HEK293T (cell line): ENCODE measurements at regions not wholly inside any gene's neighbourhood (a gene's known extent, or its start where the extent isn't known, plus 50 kb on each side); places are given as distances from the start of the nearest gene placed in this dataset.

Experiments used
- CTCF ChIA-PET: fragments of 350-600 bp; formaldehyde crosslinking; extraction: SDS; loops from one replicate; lab custom pipeline; 2021; ENCODE audit warnings: antibody characterized with exemption, inconsistent platforms; lab: Yijun Ruan, JAX
- POLR2A ChIA-PET: fragments of 350-600 bp; formaldehyde crosslinking; extraction: SDS; loops from one replicate; lab custom pipeline; 2020; ENCODE audit warnings: antibody characterized with exemption, inconsistent platforms; lab: Yijun Ruan, JAX
- DNase-seq: peaks from one replicate; pipeline ENCODE4 v3.0.0; 2012; ENCODE audit warnings: mixed read lengths; ENCODE audit errors: extremely low spot score
- ARNT ChIP-seq: fragments of 450-650 bp; IDR thresholded peaks from 2 replicates; pipeline ENCODE4 v1.6.1; 2017; ENCODE audit warnings: mild to moderate bottlenecking
- BHLHE40 ChIP-seq: fragments of 450-650 bp; IDR thresholded peaks from 2 replicates; pipeline ENCODE4 v1.6.1; 2016; ENCODE audit warnings: mild to moderate bottlenecking, moderate library complexity, borderline replicate concordance
- CTBP1 ChIP-seq: fragments of 450-650 bp; IDR thresholded peaks from 2 replicates; pipeline ENCODE4 v1.6.1; 2016; ENCODE audit warnings: borderline replicate concordance
- ELF4 ChIP-seq: fragments of 450-650 bp; IDR thresholded peaks from 2 replicates; pipeline ENCODE4 v1.6.1; 2017; ENCODE audit warnings: antibody characterized with exemption
- FOXA1 ChIP-seq: fragments of 450-650 bp; IDR thresholded peaks from 2 replicates; pipeline ENCODE4 v1.6.1; 2016; ENCODE audit warnings: mild to moderate bottlenecking
- FOXK2 ChIP-seq: fragments of 450-650 bp; IDR thresholded peaks from 2 replicates; pipeline ENCODE4 v1.6.1; 2016; ENCODE audit warnings: mild to moderate bottlenecking
- FOXM1 ChIP-seq: fragments of 450-650 bp; IDR thresholded peaks from 2 replicates; pipeline ENCODE4 v1.6.1; 2017; ENCODE audit warnings: mild to moderate bottlenecking, borderline replicate concordance
- HDGF ChIP-seq: fragments of 450-650 bp; IDR thresholded peaks from 2 replicates; pipeline ENCODE4 v1.6.1; 2017; ENCODE audit warnings: antibody characterized with exemption, borderline replicate concordance
- L3MBTL2 ChIP-seq: fragments of 450-650 bp; conservative IDR thresholded peaks from 2 replicates; pipeline ENCODE4 v1.6.1; 2016; ENCODE audit warnings: mild to moderate bottlenecking
- LEF1 ChIP-seq: fragments of 450-650 bp; IDR thresholded peaks from 2 replicates; pipeline ENCODE4 v1.6.1; 2017; ENCODE audit warnings: mild to moderate bottlenecking, borderline replicate concordance
- NFRKB ChIP-seq: fragments of 450-650 bp; IDR thresholded peaks from 2 replicates; pipeline ENCODE4 v1.6.1; 2016; ENCODE audit warnings: mild to moderate bottlenecking, moderate library complexity
- PKNOX1 ChIP-seq: fragments of 450-650 bp; IDR thresholded peaks from 2 replicates; pipeline ENCODE4 v1.6.1; 2016
- SP1 ChIP-seq: fragments of 450-650 bp; IDR thresholded peaks from 2 replicates; pipeline ENCODE4 v1.6.1; 2017
- SUZ12 ChIP-seq: fragments of 450-650 bp; IDR thresholded peaks from 2 replicates; pipeline ENCODE4 v1.6.1; 2016; ENCODE audit warnings: mild to moderate bottlenecking
- TARDBP ChIP-seq: fragments of 450-650 bp; IDR thresholded peaks from 2 replicates; pipeline ENCODE4 v1.6.1; 2016
- ZNF384 ChIP-seq: fragments of 450-650 bp; IDR thresholded peaks from 2 replicates; pipeline ENCODE4 v1.6.1; 2016

- TF ChIP-seq ELF4, result no peak
- TF ChIP-seq TARDBP, result no peak
- TF ChIP-seq L3MBTL2, result no peak
- TF ChIP-seq BHLHE40, result no peak
- no peak for TF ChIP-seq NFRKB
- TF ChIP-seq LEF1, result no peak
- TF ChIP-seq HDGF, result no peak
- TF ChIP-seq SP1, result no peak
- no peak for TF ChIP-seq FOXK2
- no peak for TF ChIP-seq FOXA1
- TF ChIP-seq ARNT, result no peak
- TF ChIP-seq PKNOX1, result no peak
- DNase-seq, result no peak
- CTCF ChIA-PET, result no interaction called here
- POLR2A ChIA-PET, result no interaction called here
Observed at GRCh38 chr14:65915125-65915524, 502.6 kb downstream of the FUT8 start.

- TF ChIP-seq FOXA1, result no peak
- TF ChIP-seq SUZ12, result no peak
- no peak for TF ChIP-seq ZNF384
- DNase-seq, result no peak
- ChIA-PET POLR2A (no interaction called here), CTCF (no interaction called here)
Observed at GRCh38 chr14:65916055-65916454, 503.5 kb downstream of the FUT8 start.

- DNase-seq, result no peak
- TF ChIP-seq FOXK2 (no peak), LEF1 (no peak), L3MBTL2 (no peak), ZNF384 (no peak), SP1 (no peak), CTBP1 (no peak), FOXA1 (no peak), PKNOX1 (no peak), BHLHE40 (no peak)
- CTCF ChIA-PET, result no interaction called here
- POLR2A ChIA-PET, result no interaction called here
Observed at GRCh38 chr14:65920996-65921395, 508.5 kb downstream of the FUT8 start.

- DNase-seq, result no peak
- POLR2A ChIA-PET, result no interaction called here
- CTCF ChIA-PET, result no interaction called here
- TF ChIP-seq NFRKB, result no peak
Observed at GRCh38 chr14:65922142-65922541, 509.6 kb downstream of the FUT8 start.

GRCh38 chr14:65926504-65926903, 514.0 kb downstream of the FUT8 start:
- no peak for DNase-seq
- CTCF ChIA-PET, result no interaction called here
- POLR2A ChIA-PET, result no interaction called here
- TF ChIP-seq ELF4, result no peak
- no peak for TF ChIP-seq NFRKB
- no peak for TF ChIP-seq TARDBP
- no peak for TF ChIP-seq HDGF
- TF ChIP-seq SP1, result no peak
- TF ChIP-seq LEF1, result no peak
- TF ChIP-seq FOXK2, result no peak
- TF ChIP-seq ARNT, result no peak
- TF ChIP-seq FOXM1, result no peak
- no peak for TF ChIP-seq PKNOX1
- TF ChIP-seq ZNF384, result no peak
- no peak for TF ChIP-seq BHLHE40
- no peak for TF ChIP-seq L3MBTL2
- TF ChIP-seq FOXA1, result no peak
- no peak for TF ChIP-seq CTBP1
- no peak for TF ChIP-seq SUZ12

GRCh38 chr14:65926935-65927700, 514.6 kb downstream of the FUT8 start:
- TF ChIP-seq SP1 (no peak), CTBP1 (no peak), ARNT (no peak), ZNF384 (no peak), SUZ12 (no peak), TARDBP (no peak), NFRKB (no peak), BHLHE40 (no peak), LEF1 (no peak), FOXM1 (no peak), FOXA1 (no peak), L3MBTL2 (no peak), HDGF (no peak), PKNOX1 (no peak), ELF4 (no peak), FOXK2 (no peak)
- CTCF ChIA-PET, result no interaction called here
- POLR2A ChIA-PET, result no interaction called here
- DNase-seq, result no peak
